GM12874 (cell line): ENCODE measurements at regions not wholly inside any gene's neighbourhood (a gene's known extent, or its start where the extent isn't known, plus 50 kb on each side); places are given as distances from the start of the nearest gene placed in this dataset.

Experiments
- CTCF ChIP-seq: IDR thresholded peaks from 2 replicates; pipeline ENCODE4 v1.5.1; 2011; ENCODE audit warnings: low read depth, mild to moderate bottlenecking, control low read depth, low read length, moderate library complexity; ENCODE audit not compliant: insufficient read depth

- no peak for TF ChIP-seq CTCF
Observed at GRCh38 chr7:130998993-130999602, 265.1 kb upstream of the KLF14 start.

- no peak for TF ChIP-seq CTCF
Observed at GRCh38 chr7:130999926-131000325, 265.9 kb upstream of the KLF14 start.

- TF ChIP-seq CTCF = no peak
Observed at GRCh38 chr7:131000389-131000788, 266.4 kb upstream of the KLF14 start.

- TF ChIP-seq CTCF = no peak
Observed at GRCh38 chr7:131000873-131001272, 266.9 kb upstream of the KLF14 start.

- TF ChIP-seq CTCF = no peak
Observed at GRCh38 chr7:131002600-131002999, 268.6 kb upstream of the KLF14 start.

- TF ChIP-seq CTCF = no peak
Observed at GRCh38 chr7:131003634-131004033, 269.6 kb upstream of the KLF14 start.

- TF ChIP-seq CTCF = no peak
Observed at GRCh38 chr7:131004371-131004770, 270.4 kb upstream of the KLF14 start.
